ENCODE measurements at regions not wholly inside any gene's neighbourhood (a gene's known extent, or its start where the extent isn't known, plus 50 kb on each side); places are given as distances from the start of the nearest gene placed in this dataset.

- no peak for TF ChIP-seq POLR2A (IDR thresholded peaks at IDR 0.05; ENCODE audit: low read depth, low read length)
- TF ChIP-seq TAF1 (IDR thresholded peaks at IDR 0.05; ENCODE audit: borderline replicate concordance, low read depth, low read length), result no peak
- TF ChIP-seq POLR2AphosphoS5 (IDR thresholded peaks at IDR 0.05; ENCODE audit: low read depth, low read length), result no peak
Observed at GRCh38 chr4:52421811-52422213, 237.3 kb downstream of the USP46 start.
